ENCODE measurements at regions not wholly inside any gene's neighbourhood (a gene's known extent, or its start where the extent isn't known, plus 50 kb on each side); places are given as distances from the start of the nearest gene placed in this dataset.
"Not testable (repeated sequence)": the region's sequence is repeated elsewhere in the genome, so short reads cannot be mapped to it uniquely, and the experiment has no call there.

DNA sequence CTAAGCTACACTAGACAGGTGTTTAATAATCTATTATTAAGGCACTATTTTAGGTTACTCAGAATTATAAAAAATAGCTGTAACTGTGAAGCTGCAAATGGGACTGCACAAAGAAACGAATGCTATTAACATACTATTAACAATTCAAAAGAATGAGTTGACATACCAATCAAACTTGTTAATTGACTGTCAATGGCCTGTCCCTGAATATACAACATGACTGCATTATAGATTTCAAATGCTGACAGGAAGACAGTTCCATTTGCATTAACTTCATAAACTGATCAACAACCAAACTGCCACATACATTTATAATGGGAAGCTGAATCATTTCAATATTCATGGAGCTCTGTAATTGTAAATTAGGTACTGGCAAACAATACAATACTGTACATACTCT is 169.0 kb upstream of the NANOGP8 start:
- Mint-ChIP-seq H3K27ac (ENCODE audit: unreplicated experiment) (no peak overlapping the region), H3K9me3 (ENCODE audit: unreplicated experiment) (no peaks in the 10 kb centered on the region), H3K27me3 (ENCODE audit: unreplicated experiment) (no peaks in the 10 kb centered on the region), H3K4me3 (ENCODE audit: unreplicated experiment) (no peak overlapping the region), H3K4me1 (ENCODE audit: unreplicated experiment) (peaks cover 14% of the 10 kb centered on the region), H3K36me3 (ENCODE audit: unreplicated experiment) (no peaks in the 10 kb centered on the region)
- no peak for DNase-seq (ENCODE audit: extremely low spot score, unreplicated experiment)
- TF ChIP-seq, protein P1, sequence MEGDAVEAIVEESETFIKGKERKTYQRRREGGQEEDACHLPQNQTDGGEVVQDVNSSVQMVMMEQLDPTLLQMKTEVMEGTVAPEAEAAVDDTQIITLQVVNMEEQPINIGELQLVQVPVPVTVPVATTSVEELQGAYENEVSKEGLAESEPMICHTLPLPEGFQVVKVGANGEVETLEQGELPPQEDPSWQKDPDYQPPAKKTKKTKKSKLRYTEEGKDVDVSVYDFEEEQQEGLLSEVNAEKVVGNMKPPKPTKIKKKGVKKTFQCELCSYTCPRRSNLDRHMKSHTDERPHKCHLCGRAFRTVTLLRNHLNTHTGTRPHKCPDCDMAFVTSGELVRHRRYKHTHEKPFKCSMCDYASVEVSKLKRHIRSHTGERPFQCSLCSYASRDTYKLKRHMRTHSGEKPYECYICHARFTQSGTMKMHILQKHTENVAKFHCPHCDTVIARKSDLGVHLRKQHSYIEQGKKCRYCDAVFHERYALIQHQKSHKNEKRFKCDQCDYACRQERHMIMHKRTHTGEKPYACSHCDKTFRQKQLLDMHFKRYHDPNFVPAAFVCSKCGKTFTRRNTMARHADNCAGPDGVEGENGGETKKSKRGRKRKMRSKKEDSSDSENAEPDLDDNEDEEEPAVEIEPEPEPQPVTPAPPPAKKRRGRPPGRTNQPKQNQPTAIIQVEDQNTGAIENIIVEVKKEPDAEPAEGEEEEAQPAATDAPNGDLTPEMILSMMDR (IDR thresholded peaks at IDR 0.05), result no peak

DNA sequence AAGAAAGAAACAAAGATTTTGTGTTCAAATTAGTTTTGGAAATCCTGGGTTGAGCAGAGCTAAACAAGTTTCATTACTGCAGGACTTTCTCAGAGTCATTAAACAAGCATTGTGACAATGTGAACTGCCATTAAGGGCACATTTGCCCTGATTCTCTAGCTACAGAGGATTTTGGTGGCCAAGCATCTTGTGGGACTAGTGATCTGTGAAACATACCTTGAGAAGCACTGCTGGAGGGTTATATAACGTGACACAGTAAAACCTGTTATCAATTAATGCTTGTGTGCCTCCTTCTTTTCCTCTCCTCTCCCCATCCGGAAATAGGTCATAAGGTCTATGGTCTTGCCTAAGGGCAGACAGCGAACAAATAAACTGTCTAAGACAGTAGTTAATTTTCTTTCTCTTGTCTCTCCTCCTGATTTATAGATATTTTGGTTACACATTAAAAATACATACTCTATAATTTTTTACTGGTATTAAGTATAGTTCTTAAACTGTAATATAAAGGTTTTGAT is 167.3 kb upstream of the NANOGP8 start:
- H3K27ac Mint-ChIP-seq (ENCODE audit: unreplicated experiment), result no peak overlapping the region
- H3K4me1 Mint-ChIP-seq (ENCODE audit: unreplicated experiment), result peaks cover 14% of the 10 kb centered on the region
- H3K36me3 Mint-ChIP-seq (ENCODE audit: unreplicated experiment), result no peaks in the 10 kb centered on the region
- no peak overlapping the region for H3K4me3 Mint-ChIP-seq (ENCODE audit: unreplicated experiment)
- no peaks in the 10 kb centered on the region for H3K27me3 Mint-ChIP-seq (ENCODE audit: unreplicated experiment)
- TF ChIP-seq, protein P1 (IDR thresholded peaks at IDR 0.05), result no peak
- no peak for DNase-seq (ENCODE audit: extremely low spot score, unreplicated experiment)
- H3K9me3 Mint-ChIP-seq (ENCODE audit: unreplicated experiment), result no peaks in the 10 kb centered on the region

DNA sequence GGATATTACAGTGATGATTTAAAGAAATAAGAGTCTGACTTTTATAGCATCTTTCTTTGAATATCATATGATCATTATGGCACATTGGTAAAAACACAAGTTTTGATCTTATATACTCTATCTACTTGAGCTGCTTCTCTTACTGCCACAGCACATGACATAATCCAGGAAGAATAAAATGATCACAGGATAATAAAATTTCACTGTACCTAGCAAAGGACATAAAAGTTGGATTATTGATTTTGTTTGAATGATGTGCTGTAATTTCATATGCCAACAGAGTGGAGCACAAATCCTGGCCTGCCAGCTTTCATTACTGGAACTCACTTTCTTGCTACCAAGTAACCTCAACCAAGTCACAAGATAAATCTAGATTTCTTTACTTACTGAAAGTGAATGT is 162.1 kb upstream of the NANOGP8 start:
- TF ChIP-seq, protein P1 (IDR thresholded peaks at IDR 0.05), result no peak
- Mint-ChIP-seq H3K9me3 (ENCODE audit: unreplicated experiment) (no peaks in the 10 kb centered on the region), H3K4me3 (ENCODE audit: unreplicated experiment) (no peak overlapping the region), H3K36me3 (ENCODE audit: unreplicated experiment) (no peaks in the 10 kb centered on the region), H3K27ac (ENCODE audit: unreplicated experiment) (no peak overlapping the region), H3K4me1 (ENCODE audit: unreplicated experiment) (peaks cover 9% of the 10 kb centered on the region), H3K27me3 (ENCODE audit: unreplicated experiment) (no peaks in the 10 kb centered on the region)
- no peak for DNase-seq (ENCODE audit: extremely low spot score, unreplicated experiment)

DNA sequence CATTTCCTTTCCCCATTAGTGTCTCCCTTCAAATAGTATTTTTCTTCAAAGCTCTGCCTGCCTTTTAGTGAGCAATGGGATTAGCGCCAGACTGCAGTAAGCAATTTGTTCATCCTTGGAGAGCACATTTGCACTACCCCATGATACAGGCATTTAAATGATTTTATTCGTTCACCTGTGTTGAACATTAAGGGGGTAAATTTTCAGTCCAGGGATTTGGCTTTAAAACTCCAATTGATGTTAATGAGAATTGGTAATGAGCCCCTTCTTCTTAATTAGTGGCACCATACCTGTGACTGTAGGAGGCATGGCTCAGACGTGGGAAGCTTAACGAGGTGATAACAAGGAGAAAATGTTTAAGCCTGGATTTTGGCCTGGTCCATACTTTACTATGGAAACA is 161.4 kb upstream of the NANOGP8 start:
- no peaks in the 10 kb centered on the region for H3K27me3 Mint-ChIP-seq (ENCODE audit: unreplicated experiment)
- peaks cover 9% of the 10 kb centered on the region for H3K4me1 Mint-ChIP-seq (ENCODE audit: unreplicated experiment)
- H3K4me3 Mint-ChIP-seq (ENCODE audit: unreplicated experiment), result no peak overlapping the region
- H3K9me3 Mint-ChIP-seq (ENCODE audit: unreplicated experiment), result no peaks in the 10 kb centered on the region
- H3K27ac Mint-ChIP-seq (ENCODE audit: unreplicated experiment), result no peak overlapping the region
- TF ChIP-seq, protein P1 (IDR thresholded peaks at IDR 0.05), result no peak
- H3K36me3 Mint-ChIP-seq (ENCODE audit: unreplicated experiment), result no peaks in the 10 kb centered on the region
- DNase-seq (ENCODE audit: extremely low spot score, unreplicated experiment), result no peak

DNA sequence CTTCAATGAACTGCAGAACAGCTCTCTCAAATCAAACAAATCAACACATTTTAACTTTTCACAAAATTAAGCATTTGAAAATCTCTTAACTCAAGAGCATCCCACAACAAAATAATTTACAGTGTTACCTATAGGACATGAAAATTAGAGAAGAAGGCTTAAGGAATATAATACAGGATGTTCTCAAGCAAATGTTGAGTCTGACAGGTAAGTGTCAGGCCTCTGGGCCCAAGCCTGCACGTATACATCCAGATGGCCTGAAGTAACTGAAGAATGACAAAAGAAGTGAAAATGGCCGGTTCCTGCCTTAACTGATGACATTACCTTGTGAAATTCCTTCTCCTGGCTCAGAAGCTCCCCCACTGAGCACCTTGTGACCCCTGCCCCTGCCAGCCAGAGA is 160.6 kb upstream of the NANOGP8 start:
- DNase-seq (ENCODE audit: extremely low spot score, unreplicated experiment); H3K27me3 Mint-ChIP-seq (ENCODE audit: unreplicated experiment); H3K36me3 Mint-ChIP-seq (ENCODE audit: unreplicated experiment); H3K9me3 Mint-ChIP-seq (ENCODE audit: unreplicated experiment); H3K27ac Mint-ChIP-seq (ENCODE audit: unreplicated experiment); H3K4me1 Mint-ChIP-seq (ENCODE audit: unreplicated experiment); H3K4me3 Mint-ChIP-seq (ENCODE audit: unreplicated experiment): not testable (repeated sequence)

DNA sequence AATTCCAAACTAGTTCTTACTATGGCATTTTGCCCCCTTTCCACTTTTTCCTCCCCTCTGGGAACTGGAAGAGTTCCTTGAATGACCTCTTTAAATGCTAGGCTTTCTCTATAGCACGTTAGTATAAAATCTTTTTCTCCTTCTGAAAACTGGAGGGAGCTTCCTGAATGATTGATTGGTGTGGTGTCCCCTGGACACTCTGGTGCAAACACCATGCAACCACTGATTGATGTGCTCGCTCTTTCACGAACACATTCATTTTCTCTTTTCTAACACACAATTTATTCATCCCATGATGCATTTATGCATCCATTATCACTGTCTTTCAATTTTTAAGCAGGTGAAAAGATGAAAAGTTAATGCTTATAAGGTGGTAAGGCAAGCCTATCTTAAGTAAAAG is 159.1 kb upstream of the NANOGP8 start:
- Mint-ChIP-seq H3K9me3 (ENCODE audit: unreplicated experiment) (no peaks in the 10 kb centered on the region), H3K27me3 (ENCODE audit: unreplicated experiment) (no peaks in the 10 kb centered on the region), H3K27ac (ENCODE audit: unreplicated experiment) (no peak overlapping the region), H3K36me3 (ENCODE audit: unreplicated experiment) (no peaks in the 10 kb centered on the region), H3K4me1 (ENCODE audit: unreplicated experiment) (peaks cover 5% of the 10 kb centered on the region), H3K4me3 (ENCODE audit: unreplicated experiment) (no peak overlapping the region)
- no peak for DNase-seq (ENCODE audit: extremely low spot score, unreplicated experiment)
- TF ChIP-seq, protein P1 (IDR thresholded peaks at IDR 0.05), result no peak

Data from osteocyte (in vitro differentiated cells).